Endometrial microvascular endothelial cells (primary cell): ENCODE measurements at regions not wholly inside any gene's neighbourhood (a gene's known extent, or its start where the extent isn't known, plus 50 kb on each side); places are given as distances from the start of the nearest gene placed in this dataset.

Source experiments
- in situ Hi-C: cut with HindIII; loops from 2 replicates; pipeline ENCODE4 v1.10.0; 2017; ENCODE audit warnings: low sequenced_read_pairs, low pct_unique_long_range_greater_than_20kb; ENCODE audit errors: inconsistent ontology term

DNA sequence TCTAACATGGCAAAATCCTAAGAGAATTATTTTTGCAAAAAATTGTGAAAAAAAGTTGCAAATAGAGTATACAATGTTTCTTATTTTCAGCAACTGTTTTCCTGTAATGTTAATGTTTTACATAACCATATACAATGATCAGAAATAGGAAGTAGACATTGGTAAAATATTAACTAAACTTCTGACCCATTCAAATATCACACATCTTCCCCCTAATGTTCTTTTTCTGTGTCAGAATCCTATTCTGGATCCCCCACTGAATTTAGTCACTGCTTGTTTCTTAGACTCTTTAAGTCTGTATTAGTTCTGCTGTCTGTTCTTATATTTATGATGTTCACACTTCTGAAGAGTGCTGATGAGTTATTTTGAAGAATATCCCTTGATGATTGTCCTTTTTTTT lies 62.0 kb downstream of the HFE start:
- in situ Hi-C loops: no loop called here

DNA sequence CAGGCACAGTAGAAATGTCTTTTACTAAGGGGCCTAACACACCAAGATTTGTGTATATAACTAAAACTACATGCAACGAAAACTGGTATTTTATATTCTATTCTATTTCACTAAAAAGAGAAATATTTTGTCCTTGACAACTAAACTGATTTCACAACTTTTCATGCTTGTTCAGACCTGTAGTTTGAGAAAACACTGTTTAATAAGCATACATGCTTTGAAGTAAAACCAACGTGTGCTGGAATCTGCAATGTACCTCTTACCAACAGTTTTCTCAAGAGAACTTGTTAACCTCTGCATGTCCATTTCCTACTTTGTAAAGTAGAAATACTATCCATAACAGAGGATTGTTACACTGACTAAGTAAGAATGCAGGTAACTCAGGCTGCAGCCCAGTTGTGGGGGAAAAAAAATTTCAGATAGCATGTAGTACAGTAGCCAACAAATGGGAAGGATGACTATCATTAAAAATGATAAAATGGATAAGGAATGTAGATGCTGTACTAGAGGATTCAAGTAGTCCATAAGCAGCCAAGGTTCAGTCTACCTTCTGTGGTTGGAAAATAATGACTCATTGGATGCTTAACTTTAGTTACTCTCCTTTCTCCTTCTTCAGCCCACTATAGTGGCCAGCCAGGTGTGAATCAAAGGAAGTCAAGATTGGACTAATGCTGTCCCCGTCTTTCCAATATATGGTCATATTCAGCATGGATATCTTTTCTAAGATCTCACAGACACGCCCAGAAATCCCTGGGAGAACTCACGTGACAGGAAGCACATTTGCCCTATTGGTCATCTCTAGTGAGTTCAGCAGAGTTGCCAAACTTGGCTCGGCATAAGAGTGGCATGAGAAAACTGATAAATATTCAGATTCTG lies 65.2 kb downstream of the HFE start:
- in situ Hi-C loops: no loop called here

DNA sequence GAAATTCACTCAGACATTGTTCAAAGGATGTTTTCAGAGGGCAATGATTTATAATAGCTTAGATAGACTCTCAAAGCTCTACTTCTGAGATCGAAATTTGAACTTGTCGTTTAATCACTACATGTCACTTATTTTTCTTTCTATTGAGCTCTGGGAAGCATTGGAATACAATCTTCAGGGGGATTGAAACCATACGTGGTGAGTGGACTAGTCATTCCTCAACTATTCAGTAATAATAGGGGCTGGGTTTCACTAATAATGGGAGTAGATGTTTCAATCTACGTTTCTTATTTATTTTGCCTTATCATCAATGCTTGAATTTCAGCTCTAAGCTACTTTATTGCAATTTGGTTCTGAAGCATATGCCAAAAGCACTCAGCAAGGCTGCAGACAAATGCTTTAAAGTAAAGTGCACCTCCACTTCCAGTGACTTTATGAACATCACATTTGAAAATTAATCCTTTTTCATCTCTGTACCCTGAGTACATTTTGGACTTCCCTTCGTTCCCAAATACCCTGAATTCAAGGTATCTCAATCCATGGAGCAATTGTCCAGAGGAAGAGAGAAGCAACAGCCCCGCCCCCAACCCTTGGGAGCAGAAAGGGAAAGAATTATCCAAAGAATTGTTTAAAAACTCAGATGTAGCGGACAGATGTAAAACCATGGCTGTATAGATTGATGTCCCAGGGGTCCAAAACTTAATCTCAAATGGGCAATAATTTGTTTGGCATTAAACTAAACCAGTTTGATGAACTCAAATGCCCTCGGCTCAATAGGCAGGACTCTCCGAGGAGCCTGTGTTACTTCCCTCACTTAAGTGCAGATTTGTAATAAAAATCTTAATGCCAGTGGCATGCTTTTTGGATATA lies 68.1 kb downstream of the HFE start:
- in situ Hi-C loops: no loop called here

DNA sequence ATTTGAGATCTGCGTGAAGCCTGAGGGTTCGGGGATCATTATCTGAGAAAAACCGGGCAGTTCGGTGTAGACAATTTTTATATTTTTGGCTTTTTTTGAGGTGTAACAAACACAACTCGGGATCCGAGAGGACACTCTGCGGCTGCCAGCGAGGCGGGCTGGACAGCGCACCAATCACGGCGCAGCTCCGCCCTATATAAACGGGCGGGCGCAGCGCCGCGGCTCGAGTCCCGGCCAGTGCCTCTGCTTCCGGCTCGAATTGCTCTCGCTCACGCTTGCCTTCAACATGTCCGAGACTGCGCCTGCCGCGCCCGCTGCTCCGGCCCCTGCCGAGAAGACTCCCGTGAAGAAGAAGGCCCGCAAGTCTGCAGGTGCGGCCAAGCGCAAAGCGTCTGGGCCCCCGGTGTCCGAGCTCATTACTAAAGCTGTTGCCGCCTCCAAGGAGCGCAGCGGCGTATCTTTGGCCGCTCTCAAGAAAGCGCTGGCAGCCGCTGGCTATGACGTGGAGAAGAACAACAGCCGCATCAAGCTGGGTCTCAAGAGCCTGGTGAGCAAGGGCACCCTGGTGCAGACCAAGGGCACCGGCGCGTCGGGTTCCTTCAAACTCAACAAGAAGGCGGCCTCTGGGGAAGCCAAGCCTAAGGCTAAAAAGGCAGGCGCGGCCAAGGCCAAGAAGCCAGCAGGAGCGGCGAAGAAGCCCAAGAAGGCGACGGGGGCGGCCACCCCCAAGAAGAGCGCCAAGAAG lies 69.0 kb downstream of the HFE start:
- in situ Hi-C loops: no loop called here

DNA sequence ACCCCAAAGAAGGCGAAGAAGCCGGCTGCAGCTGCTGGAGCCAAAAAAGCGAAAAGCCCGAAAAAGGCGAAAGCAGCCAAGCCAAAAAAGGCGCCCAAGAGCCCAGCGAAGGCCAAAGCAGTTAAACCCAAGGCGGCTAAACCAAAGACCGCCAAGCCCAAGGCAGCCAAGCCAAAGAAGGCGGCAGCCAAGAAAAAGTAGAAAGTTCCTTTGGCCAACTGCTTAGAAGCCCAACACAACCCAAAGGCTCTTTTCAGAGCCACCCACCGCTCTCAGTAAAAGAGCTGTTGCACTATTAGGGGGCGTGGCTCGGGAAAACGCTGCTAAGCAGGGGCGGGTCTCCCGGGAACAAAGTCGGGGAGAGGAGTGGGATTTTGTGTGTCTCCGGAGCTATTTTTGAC lies 69.6 kb downstream of the HFE start:
- in situ Hi-C loops: no loop called here

DNA sequence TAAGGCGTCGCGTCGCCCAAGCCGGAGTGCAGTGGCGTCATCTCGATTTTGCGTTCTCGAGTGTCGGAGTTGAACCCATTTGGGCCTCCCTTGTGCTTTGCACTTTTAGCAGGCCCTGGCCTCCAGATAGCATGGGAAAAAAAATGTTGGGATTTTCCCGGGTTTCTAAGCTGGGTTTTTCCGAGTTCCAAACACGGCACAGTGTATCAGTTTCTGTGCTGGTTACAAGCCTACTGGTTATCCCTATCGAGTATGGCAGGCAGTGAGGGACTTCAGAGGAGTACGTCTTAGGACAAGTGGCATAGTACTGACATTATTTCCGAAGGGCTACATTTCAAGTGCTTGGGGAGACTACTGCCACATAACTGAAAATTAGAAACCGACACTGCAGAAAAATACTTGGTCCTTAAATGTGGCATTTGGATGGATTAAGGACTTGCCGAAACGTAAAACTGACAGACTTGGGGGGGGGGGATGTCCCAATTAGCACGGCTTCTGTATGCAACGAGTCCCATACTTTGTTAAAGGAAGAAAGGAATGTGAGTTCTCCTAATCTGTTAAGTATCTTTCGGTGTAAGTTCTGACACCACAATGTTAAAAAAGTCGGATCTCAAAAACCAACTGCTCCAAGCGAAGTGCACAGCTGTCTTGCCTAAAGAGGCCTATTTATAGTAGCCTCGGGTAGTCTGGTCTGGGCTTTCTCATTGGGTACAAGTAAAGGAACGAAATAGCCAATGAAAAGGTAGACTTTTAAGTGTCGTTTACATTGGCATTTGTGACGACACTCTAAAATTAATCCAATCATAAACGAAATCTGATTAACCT lies 70.2 kb downstream of the HFE start:
- in situ Hi-C loops: no loop called here

DNA sequence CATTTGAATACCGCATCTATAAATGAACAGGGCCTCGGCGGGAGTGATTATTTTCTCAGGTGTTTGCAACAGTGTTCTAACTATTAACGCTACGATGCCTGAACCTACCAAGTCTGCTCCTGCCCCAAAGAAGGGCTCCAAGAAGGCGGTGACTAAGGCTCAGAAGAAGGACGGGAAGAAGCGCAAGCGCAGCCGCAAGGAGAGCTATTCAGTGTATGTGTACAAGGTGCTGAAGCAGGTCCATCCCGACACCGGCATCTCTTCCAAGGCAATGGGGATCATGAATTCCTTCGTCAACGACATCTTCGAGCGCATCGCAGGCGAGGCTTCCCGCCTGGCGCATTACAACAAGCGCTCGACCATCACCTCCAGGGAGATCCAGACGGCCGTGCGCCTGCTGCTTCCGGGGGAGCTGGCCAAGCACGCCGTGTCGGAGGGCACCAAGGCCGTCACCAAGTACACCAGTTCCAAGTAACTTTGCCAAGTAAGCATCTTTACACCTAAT lies 70.9 kb downstream of the HFE start:
- in situ Hi-C loops: no loop called here

DNA sequence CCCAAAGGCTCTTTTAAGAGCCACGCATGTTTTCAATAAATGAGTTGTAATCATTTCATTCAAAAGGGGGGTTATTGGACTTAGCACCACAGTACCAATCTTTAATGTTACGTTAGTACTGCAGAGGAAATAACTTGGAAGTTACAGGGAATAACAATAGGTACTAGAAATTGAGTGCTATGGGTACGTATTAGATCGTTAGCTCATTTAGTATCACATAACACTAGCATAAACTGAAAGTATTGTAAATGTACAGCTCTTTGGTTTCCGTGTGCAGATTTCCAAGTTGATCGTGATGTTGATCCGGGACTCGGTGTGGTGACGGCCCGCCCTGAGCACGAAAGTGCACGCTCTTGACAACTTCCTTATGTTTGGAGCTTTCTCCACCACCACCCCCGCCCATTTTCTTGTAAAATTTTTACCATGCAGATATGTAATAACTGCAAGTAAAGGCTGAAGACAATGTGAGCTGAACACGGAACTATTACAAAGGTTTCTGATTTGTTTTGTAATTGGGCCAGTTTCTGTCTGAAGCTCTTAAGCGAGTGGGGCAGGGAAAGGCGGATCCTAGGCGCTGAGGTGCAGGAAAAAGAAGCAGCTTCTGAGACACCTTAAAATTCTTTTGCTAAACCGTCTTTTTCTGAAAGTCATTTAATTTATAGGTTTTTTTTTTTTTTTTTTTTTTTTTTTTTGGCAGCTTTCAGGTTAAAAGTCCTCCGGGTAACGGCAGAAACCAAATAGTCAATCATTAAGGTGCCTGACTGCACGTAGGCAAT lies 71.5 kb downstream of the HFE start:
- in situ Hi-C loops: no loop called here

DNA sequence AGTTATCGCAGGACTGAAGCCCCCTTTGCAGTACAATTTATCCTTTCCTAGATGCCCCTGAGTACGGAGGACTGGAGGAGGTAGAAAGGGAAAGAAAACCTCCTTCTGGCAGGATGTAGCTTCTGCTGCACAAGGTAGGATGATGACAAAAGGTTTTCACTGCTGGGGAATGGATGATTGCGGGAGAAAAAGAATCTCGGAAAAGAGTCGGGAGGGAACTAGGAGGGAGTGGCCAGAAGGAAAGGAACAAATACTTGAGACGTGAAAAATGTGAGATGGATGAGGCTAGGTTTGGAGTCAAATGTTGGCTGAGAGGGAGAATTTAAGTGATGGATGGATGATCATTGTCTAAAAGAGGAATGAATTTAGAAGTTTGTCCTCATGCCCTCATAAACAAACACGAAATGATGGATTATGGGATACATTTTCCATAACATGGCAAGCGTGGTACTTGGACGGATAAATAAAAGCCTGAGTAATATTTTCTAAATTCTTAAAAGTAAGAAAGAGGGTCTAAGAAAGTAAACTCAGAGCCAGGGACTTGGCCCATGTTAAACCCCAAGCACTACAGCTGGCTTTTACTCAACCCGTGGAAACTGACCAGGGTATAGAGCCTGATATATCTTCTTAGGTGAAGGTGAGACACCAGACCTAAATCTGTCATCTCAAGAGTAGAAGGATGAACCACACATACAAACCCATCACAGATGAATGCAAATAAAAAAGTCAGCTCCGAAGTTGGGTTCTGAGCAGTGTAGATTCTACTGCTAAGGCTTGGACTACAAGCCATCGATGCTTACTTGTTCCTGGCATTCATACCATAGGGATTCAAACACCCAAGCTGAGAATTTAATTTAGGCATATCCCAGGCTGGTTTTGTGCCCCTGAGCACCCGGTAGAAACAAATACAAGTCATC lies 72.4 kb downstream of the HFE start:
- in situ Hi-C loops: loop anchor here (5.0 kb wide), 1 partner anchor 97 kb away; no protein-coding TSS in a partner anchor

DNA sequence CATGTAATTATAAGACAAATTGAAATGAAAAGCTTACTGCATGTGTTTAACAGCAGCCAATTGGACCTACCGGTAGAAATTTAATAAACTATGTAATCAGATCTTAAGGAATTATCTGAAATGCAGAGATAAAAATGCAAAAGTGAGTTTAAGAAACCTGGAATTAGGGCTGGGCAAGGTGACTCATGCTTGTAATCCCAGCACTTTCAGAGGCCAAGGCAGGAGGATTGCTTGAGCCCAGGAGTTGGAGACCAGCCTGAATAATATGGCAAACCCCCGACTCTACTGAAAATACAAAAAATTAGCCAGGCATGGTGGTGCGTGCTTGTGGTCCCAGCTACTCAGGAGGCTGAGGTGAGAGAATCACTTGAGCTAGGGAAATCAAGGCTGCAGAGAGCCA lies 74.1 kb downstream of the HFE start:
- in situ Hi-C loops: loop anchor here (5.0 kb wide), 1 partner anchor 99 kb away; no protein-coding TSS in a partner anchor

DNA sequence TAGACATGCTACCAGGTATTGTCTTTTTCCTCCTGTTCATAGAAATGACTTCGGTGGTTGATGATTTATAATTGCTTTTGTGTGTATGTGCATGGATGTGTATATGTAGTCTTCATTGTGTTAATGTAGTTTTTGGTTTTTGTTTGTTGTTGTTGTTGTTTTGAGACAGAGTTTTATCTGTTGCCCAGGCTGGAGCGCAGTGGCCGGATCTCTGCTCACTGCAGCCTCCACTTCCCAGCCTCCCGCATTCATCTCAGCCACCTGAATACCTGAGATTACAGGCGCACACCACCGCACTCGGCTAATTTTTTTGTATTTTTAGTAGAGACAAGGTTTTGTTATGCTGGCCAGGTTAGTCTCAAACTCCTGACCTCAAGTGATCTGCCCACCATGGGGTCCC lies 75.2 kb downstream of the HFE start:
- in situ Hi-C loops: loop anchor here (5.0 kb wide), 1 partner anchor 100 kb away; no protein-coding TSS in a partner anchor

DNA sequence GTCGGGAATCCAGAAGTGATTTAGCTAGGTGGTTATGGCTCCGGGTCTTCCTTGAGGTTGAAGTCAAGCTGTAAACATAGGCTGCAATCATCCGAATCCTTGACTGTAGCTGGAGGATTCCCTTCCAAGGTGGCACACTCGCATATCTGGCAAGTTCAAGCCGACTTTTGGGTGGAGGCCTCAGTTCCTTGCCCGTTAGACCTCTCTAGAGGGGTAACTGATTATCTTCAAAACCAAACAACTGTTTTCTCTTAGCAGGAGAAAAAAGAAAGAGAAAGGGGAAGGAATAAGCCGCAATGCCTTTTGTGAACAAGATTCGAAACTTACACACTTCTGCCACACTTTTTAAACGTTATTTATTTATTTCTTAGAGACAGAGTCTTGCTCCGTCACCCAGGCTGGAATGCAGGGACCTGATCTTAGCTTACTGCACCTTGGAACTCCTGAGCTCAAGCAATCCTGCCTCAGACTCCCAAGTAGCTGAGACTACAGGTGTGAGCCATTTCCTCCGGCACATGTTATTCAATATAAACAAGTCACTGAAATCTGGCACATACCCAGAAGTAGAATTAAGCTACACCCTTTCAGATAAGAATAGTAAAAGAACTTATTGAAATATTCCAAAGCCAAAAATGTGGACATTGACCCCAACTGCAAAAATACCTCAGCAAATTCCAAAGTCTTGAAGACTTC lies 76.3 kb downstream of the HFE start:
- in situ Hi-C loops: loop anchor here (5.0 kb wide), 1 partner anchor 101 kb away; no protein-coding TSS in a partner anchor

DNA sequence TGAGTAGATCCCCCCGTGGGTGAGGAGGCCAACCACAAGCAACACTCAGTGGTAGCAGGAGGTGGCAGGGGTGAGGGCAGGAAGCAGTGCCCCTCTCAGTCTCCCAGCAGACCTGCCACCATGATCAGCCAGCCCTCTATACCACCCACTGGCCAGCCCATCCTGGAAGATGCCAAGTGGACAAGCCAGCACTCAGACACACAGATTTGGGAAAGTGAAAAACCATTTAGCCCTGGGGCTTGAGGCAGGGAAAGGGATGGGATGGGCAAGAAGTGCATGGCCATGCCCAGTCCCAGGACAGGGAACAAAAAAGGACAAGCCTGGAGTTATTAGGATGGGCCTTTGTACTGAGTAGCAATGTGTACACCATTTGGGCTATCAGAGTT lies 76.9 kb downstream of the HFE start:
- in situ Hi-C loops: loop anchor here (5.0 kb wide), 1 partner anchor 102 kb away; no protein-coding TSS in a partner anchor

DNA sequence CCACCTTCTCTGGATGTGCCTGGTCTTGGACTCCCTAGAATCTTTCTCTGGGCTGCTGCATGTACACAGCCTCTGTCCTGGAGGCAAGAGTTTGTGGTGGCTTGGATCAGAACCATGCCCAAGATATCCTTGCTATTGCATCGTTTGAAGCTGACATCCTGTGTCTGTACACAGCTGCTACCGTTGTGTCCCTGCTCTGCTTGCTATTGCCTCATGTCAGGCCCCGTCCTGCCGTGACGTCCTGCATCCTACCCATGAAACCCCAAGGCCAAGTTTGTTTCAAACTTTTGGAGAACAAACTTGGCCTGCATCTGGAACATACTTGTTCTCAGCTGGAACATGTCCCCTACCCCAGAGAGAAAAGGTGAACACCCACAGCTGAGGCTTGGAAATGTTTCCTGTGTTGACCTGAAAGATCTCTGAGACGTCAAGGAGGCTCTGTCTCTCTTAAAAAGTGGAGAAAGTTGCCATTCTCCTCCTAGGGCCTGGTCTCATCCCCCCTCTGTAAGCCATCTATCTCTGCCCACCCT lies 78.1 kb downstream of the HFE start:
- in situ Hi-C loops: no loop called here

DNA sequence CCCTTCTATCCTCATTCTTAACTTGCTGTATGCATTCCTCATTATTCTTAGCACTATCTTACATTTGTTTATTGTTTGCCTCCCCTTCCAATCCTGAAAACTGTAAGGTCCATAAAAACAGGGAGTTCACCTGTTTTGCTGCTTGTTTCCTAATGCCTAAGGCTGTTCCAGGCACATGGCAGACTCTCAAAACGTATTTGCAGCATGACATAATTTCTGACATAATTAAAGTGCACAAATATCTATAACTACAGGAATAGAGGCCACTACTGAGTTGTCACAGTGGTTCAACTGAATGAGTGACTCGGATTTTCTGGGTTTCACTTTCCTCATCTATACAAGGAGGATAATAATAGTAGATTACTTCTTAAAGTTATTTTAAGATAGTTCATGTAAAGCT lies 83.0 kb downstream of the HFE start:
- in situ Hi-C loops: no loop called here
